IMR-90 (cell line): ENCODE measurements at regions not wholly inside any gene's neighbourhood (a gene's known extent, or its start where the extent isn't known, plus 50 kb on each side); places are given as distances from the start of the nearest gene placed in this dataset.

Experiments
- ATAC-seq: fragments of 200-7000 bp; cut with Tn5 transposase; 2 replicates; pipeline ENCODE4 v1.9.1; 2020; ENCODE audit warnings: low read depth, mild to moderate bottlenecking, moderate library complexity
- BruUV-seq: library from RNA; stranded (reverse); fragments of 400-500 nt; replicated peaks from 2 replicates; lab custom pipeline; 2021; lab: Mats Ljungman, UMichigan
- CTCF ChIA-PET: fragments of 300-600 bp; formaldehyde crosslinking; extraction: SDS; loops from one replicate; lab custom pipeline; 2021; ENCODE audit warnings: antibody characterized with exemption; lab: Yijun Ruan, JAX
- POLR2A ChIA-PET: fragments of 300-600 bp; sonication (Branson Sonifier 250); formaldehyde crosslinking; loops from one replicate; lab custom pipeline; 2022; ENCODE audit warnings: antibody characterized with exemption; ENCODE audit not compliant: unreplicated experiment; lab: Charles Lee
- DNase-seq: peaks from one replicate; pipeline ENCODE4 v3.0.0; 2013
- H2AFZ ChIP-seq: replicated peaks from 2 replicates; pipeline ENCODE3; 2013; ENCODE audit warnings: low read length, mild to moderate bottlenecking; ENCODE audit not compliant: poor library complexity
- H2AK5ac ChIP-seq: 2 replicates; pipeline ENCODE4 v1.6.1; 2013; ENCODE audit warnings: low read depth, low read length, inconsistent platforms
- H2AK9ac ChIP-seq: replicated peaks from 2 replicates; pipeline ENCODE3; 2013; ENCODE audit warnings: mild to moderate bottlenecking, low read depth, low read length, moderate library complexity; ENCODE audit not compliant: poor library complexity
- H2BK120ac ChIP-seq: 2 replicates; pipeline ENCODE4 v1.6.1; 2013; ENCODE audit warnings: low read depth, low read length, inconsistent platforms
- H2BK15ac ChIP-seq: 3 replicates; pipeline ENCODE4 v1.6.1; 2013; ENCODE audit warnings: low read depth, low read length, inconsistent platforms
- H2BK20ac ChIP-seq: 2 replicates; pipeline ENCODE4 v1.6.1; 2013; ENCODE audit warnings: low read depth, mild to moderate bottlenecking, inconsistent platforms, low read length, moderate library complexity
- H2BK5ac ChIP-seq: 2 replicates; pipeline ENCODE4 v1.6.1; 2013; ENCODE audit warnings: mild to moderate bottlenecking, low read depth, low read length, inconsistent platforms; ENCODE audit not compliant: poor library complexity, severe bottlenecking
- H3K14ac ChIP-seq: replicated peaks from 2 replicates; pipeline ENCODE4 v1.6.1; 2013; ENCODE audit warnings: low read depth, low read length, inconsistent platforms
- H3K18ac ChIP-seq: 2 replicates; pipeline ENCODE4 v1.6.1; 2013; ENCODE audit warnings: low read depth, low read length, control low read depth
- H3K23ac ChIP-seq: 2 replicates; pipeline ENCODE4 v1.6.1; 2013; ENCODE audit warnings: low read depth, low read length, inconsistent platforms
- H3K27ac ChIP-seq: 2 replicates; pipeline ENCODE4 v1.5.1; 2013; ENCODE audit warnings: mild to moderate bottlenecking, control low read depth, low read length; ENCODE audit not compliant: insufficient read depth
- H3K27me3 ChIP-seq: 2 replicates; pipeline ENCODE4 v1.6.1; 2013; ENCODE audit warnings: low read length; ENCODE audit not compliant: control insufficient read depth, insufficient read depth
- H3K36me3 ChIP-seq: 2 replicates; pipeline ENCODE4 v1.6.1; 2013; ENCODE audit warnings: low read length, mixed read lengths; ENCODE audit not compliant: control insufficient read depth, insufficient read depth
- H3K4ac ChIP-seq: 2 replicates; pipeline ENCODE4 v1.6.1; 2013; ENCODE audit warnings: low read depth, low read length, inconsistent platforms
- H3K4me1 ChIP-seq: 2 replicates; pipeline ENCODE4 v1.6.1; 2013; ENCODE audit warnings: low read length, mixed read lengths; ENCODE audit not compliant: control insufficient read depth, insufficient read depth
- H3K4me2 ChIP-seq: 2 replicates; pipeline ENCODE4 v1.6.1; 2013; ENCODE audit warnings: low read depth, mild to moderate bottlenecking, control low read depth, low read length, moderate library complexity
- H3K4me3 ChIP-seq: 2 replicates; pipeline ENCODE4 v1.5.1; 2013; ENCODE audit warnings: low read depth, mild to moderate bottlenecking, control low read depth, low read length, moderate library complexity; ENCODE audit not compliant: insufficient read depth
- H3K56ac ChIP-seq: 2 replicates; pipeline ENCODE4 v1.6.1; 2013; ENCODE audit warnings: low read length, inconsistent platforms; ENCODE audit not compliant: insufficient read depth; ENCODE audit errors: extremely low read depth
- H3K79me1 ChIP-seq, 2 experiments: 2 replicates each; pipeline ENCODE4 v1.6.1; 2013; ENCODE audit warnings: low read length in 2 of 2, inconsistent platforms in 1 of 2, low read depth in 1 of 2
- H3K9ac ChIP-seq: 2 replicates; pipeline ENCODE4 v1.6.1; 2013; ENCODE audit warnings: low read depth, low read length, control low read depth
- H3K9me1 ChIP-seq: 2 replicates; pipeline ENCODE4 v1.6.1; 2013; ENCODE audit warnings: low read length, inconsistent platforms; ENCODE audit not compliant: insufficient read depth
- H3K9me3 ChIP-seq: 2 replicates; pipeline ENCODE4 v1.6.1; 2013; ENCODE audit warnings: low read length; ENCODE audit not compliant: control insufficient read depth, insufficient read depth
- H4K20me1 ChIP-seq: 2 replicates; pipeline ENCODE4 v1.6.1; 2013; ENCODE audit warnings: low read length, inconsistent platforms; ENCODE audit not compliant: insufficient read depth
- H4K5ac ChIP-seq: 2 replicates; pipeline ENCODE4 v1.6.1; 2013; ENCODE audit warnings: mild to moderate bottlenecking, low read depth, low read length, control low read depth
- H4K8ac ChIP-seq, 2 experiments: 2 replicates each; pipeline ENCODE4 v1.6.1; 2013; ENCODE audit warnings: low read depth in 2 of 2, low read length in 2 of 2, control low read depth in 1 of 2, inconsistent platforms in 1 of 2
- H4K91ac ChIP-seq: 2 replicates; pipeline ENCODE4 v1.6.1; 2013; ENCODE audit warnings: low read depth, low read length, inconsistent platforms; ENCODE audit not compliant: insufficient read depth
- MXI1 ChIP-seq: IDR thresholded peaks from 2 replicates; pipeline ENCODE4 v1.6.1; 2012; ENCODE audit warnings: low read depth, mild to moderate bottlenecking, low read length, moderate library complexity, borderline replicate concordance
- WGBS, 2 experiments: methylation state at CpG; one replicate each; pipeline versions ENCODE4 v1.1.5 to v1.1.7; 2013; ENCODE audit warnings: missing lambda C conversion rate in 2 of 2; ENCODE audit not compliant: insufficient read length in 1 of 2; ENCODE audit errors: extremely low coverage in 2 of 2; 5-methylcytosine and 5-hydroxymethylcytosine counted together
- dilution Hi-C: fragments of 300-500 bp; cut with HindIII; formaldehyde crosslinking; loops from one replicate; pipeline ENCODE4 v1.14.3; 2018; ENCODE audit warnings: low sequenced_read_pairs; ENCODE audit not compliant: unreplicated experiment
- in situ Hi-C: fragments of 300-500 bp; cut with MboI; formaldehyde crosslinking; loops from 3 replicates; pipeline ENCODE4 v1.14.3; 2019; ENCODE audit warnings: low sequenced_read_pairs, inconsistent platforms, mixed read lengths
- intact Hi-C: fragments of 100-400 bp; cut with micrococcal nuclease; formaldehyde crosslinking; loops from 2 replicates; pipeline ENCODE4 v1.10.0; 2022
- TF ChIP-seq, protein P1 (sequence below): conservative IDR thresholded peaks from 2 replicates; pipeline ENCODE4 v1.5.1; 2012; ENCODE audit warnings: mild to moderate bottlenecking, low read depth, low read length, improper control_type of control experiment

DNA sequence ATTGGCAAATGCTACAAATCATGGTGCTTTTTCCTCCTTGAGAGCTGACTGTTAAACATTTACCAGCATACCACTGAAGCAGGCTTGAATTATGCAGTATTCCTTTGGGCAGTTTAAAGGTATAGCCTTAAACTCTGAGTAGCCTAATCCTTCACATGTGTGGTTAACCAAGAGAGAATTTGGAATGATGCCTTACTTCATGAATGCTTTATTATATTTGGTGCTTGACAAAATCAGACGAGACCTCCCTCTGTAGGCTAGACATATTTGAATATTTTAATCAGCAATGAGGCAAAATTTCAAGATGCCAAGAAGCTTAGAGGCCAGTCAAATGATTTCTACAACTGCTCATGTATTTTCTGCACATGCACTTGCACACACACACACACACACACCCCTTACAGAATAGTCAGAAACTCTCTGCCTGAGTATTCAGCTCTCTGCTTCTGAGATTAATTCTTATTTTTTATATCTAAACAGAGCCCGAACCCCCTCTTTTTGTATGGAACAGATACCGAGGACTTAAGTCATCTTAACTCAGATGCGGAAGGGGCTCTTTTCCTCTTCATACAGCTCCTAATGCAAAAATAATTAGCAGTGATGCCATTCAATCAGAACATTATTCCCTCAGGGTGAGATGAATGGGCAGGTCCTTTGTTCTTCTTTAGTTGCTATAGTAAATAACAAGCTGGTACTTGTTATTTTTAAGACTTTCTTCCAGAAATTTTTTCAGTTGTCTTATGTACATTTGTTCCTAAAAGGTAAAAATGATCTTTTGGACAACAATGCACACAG lies 195.5 kb upstream of the TMC3 start:
- Histone ChIP-seq H3K4me3 (no peak overlapping the region), H2BK5ac (no peak overlapping the region), H3K4me2 (no peak overlapping the region), H2AK5ac (no peak overlapping the region), H3K18ac (no peak overlapping the region), H4K20me1 (no peaks in the 10 kb centered on the region), H3K36me3 (no peaks in the 10 kb centered on the region), H2BK120ac (no peak overlapping the region), H2BK15ac (no peak overlapping the region), H3K27me3 (peaks cover 2% of the 10 kb centered on the region), H3K79me1 (no peaks in the 10 kb centered on the region), H3K9me3 (no peaks in the 10 kb centered on the region), H3K4me1 (no peaks in the 10 kb centered on the region), H3K14ac (no peak overlapping the region), H2AK9ac (no peak overlapping the region), H3K9ac (no peak overlapping the region), H2AFZ (no peak overlapping the region), H2BK20ac (no peak overlapping the region), H3K9me1 (no peaks in the 10 kb centered on the region), H3K56ac (no peak overlapping the region), H3K27ac (no peak overlapping the region), H3K23ac (no peak overlapping the region), H3K4ac (no peak overlapping the region), H4K5ac (no peak overlapping the region), H4K91ac (no peak overlapping the region), H4K8ac (no peak overlapping the region)
- no TSS peak for BruUV-seq
- DNase-seq: no peak
- in situ Hi-C loops (no loop called here), intact Hi-C loops (loop anchor here (5.0 kb wide), 1 partner anchor 207 kb away; no protein-coding TSS in a partner anchor), dilution Hi-C loops (no loop called here)
- TF ChIP-seq, protein P1, sequence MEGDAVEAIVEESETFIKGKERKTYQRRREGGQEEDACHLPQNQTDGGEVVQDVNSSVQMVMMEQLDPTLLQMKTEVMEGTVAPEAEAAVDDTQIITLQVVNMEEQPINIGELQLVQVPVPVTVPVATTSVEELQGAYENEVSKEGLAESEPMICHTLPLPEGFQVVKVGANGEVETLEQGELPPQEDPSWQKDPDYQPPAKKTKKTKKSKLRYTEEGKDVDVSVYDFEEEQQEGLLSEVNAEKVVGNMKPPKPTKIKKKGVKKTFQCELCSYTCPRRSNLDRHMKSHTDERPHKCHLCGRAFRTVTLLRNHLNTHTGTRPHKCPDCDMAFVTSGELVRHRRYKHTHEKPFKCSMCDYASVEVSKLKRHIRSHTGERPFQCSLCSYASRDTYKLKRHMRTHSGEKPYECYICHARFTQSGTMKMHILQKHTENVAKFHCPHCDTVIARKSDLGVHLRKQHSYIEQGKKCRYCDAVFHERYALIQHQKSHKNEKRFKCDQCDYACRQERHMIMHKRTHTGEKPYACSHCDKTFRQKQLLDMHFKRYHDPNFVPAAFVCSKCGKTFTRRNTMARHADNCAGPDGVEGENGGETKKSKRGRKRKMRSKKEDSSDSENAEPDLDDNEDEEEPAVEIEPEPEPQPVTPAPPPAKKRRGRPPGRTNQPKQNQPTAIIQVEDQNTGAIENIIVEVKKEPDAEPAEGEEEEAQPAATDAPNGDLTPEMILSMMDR: no peak
- TF ChIP-seq MXI1: no peak
- no peak for ATAC-seq
- no CpG with 5 or more reads among the region's 4 CpGs for WGBS, 2 experiments
- ChIA-PET POLR2A (no interaction called here), CTCF (interaction anchor here (0.7 kb wide), 1 partner anchor 304 kb away, joined by 3 read pairs; no protein-coding TSS in a partner anchor)
